Spleen (tissue), 11 donors: ENCODE measurements at regions not wholly inside any gene's neighbourhood (a gene's known extent, or its start where the extent isn't known, plus 50 kb on each side); places are given as distances from the start of the nearest gene placed in this dataset.

Experiments used
- DNase-seq: peaks from one replicate; pipeline ENCODE4 v3.0.0-alpha.2; 2020
- H3K27ac ChIP-seq, 8 donors: fragments of 200-600 bp; sonication (generic) in 7 of 8; 1 replicate in 4 of 8; 2 replicates in 4 of 8; pipeline versions ENCODE4 v1.5.0 to v1.8.0; 2016 to 2021; ENCODE audit warnings: inconsistent platforms in 4 of 8, mild to moderate bottlenecking in 4 of 8, moderate library complexity in 1 of 8
- H3K27me3 ChIP-seq, 7 donors: fragments of 200-600 bp; sonication (generic) in 6 of 7; replicated peaks in 1 of 7; 1 replicate in 4 of 7; 2 replicates in 3 of 7; pipeline versions ENCODE4 v1.5.0 to v1.8.0; 2016 to 2021; ENCODE audit warnings: inconsistent platforms in 3 of 7, mild to moderate bottlenecking in 1 of 7
- H3K36me3 ChIP-seq, 6 donors: fragments of 200-600 bp; sonication (generic) in 5 of 6; 1 replicate in 4 of 6; 2 replicates in 2 of 6; pipeline versions ENCODE4 v1.5.0 to v1.8.0; 2016 to 2021; ENCODE audit warnings: inconsistent platforms in 2 of 6
- H3K4me1 ChIP-seq, 6 donors: fragments of 200-600 bp; sonication (generic) in 5 of 6; 1 replicate in 3 of 6; 2 replicates in 3 of 6; pipeline versions ENCODE4 v1.5.0 to v1.8.0; 2016 to 2021; ENCODE audit warnings: inconsistent platforms in 3 of 6
- H3K4me3 ChIP-seq, 8 donors: fragments of 200-600 bp; sonication (generic) in 7 of 8; 1 replicate in 4 of 8; 2 replicates in 4 of 8; pipeline versions ENCODE4 v1.5.0 to v1.8.0; 2016 to 2021; ENCODE audit warnings: inconsistent platforms in 4 of 8, mild to moderate bottlenecking in 4 of 8, moderate library complexity in 2 of 8
- H3K9me3 ChIP-seq, 8 donors: fragments of 200-600 bp; sonication (generic) in 7 of 8; 1 replicate in 4 of 8; 2 replicates in 4 of 8; pipeline versions ENCODE4 v1.5.0 to v1.8.0; 2016 to 2021; ENCODE audit warnings: inconsistent platforms in 4 of 8
- POLR2A ChIP-seq, 3 donors: fragments of 450-650 bp; IDR thresholded peaks; one replicate each; pipeline ENCODE4 v1.5.1; 2017; ENCODE audit warnings: antibody characterized with exemption in 3 of 3, mild to moderate bottlenecking in 1 of 3
- POLR2AphosphoS5 ChIP-seq, 3 donors: sonication (generic); formaldehyde crosslinking; IDR thresholded peaks; one replicate each; pipeline ENCODE4 v1.5.1; 2017; ENCODE audit warnings: antibody characterized with exemption in 3 of 3
- WGBS, 5 donors: extraction: QIAGEN DNeasy Blood & Tissue Kit in 3 of 5; methylation state at CpG; one replicate each; pipeline versions ENCODE4 v1.1.5 to v1.1.7; 2013 to 2018; 5-methylcytosine and 5-hydroxymethylcytosine counted together
- intact Hi-C: fragments of 100-400 bp; cut with DNase I; formaldehyde crosslinking; loops from one replicate; pipeline ENCODE4 v1.15.0; 2023; ENCODE audit warnings: low total_unique reads
- TF ChIP-seq, protein P1 (sequence below), 11 experiments: fragments of 200-600 bp in 7 of 11; fragments of 450-650 bp in 4 of 11; sonication (generic) in 4 of 11; IDR thresholded peaks in 8 of 11; conservative IDR thresholded peaks in 3 of 11; 1 replicate in 7 of 11; 2 replicates in 4 of 11; pipeline versions ENCODE4 v1.4.0 to v1.8.0; 2016 to 2021; ENCODE audit warnings: antibody characterized with exemption in 11 of 11, inconsistent platforms in 4 of 11, mild to moderate bottlenecking in 1 of 11
- donor health status: healthy with polysubstance abuse.
- donor health status: DM: no; HTN: no; CAD: no; lungs with moderate emphysema.
- donor health status: DM: no; HTN: no; CAD: no.
- donor health status: Bipolar disorder and iron deficiency.
- donor health status: healthy.
- donor health status: DM: no; HTN: no; CAD: no.
- donor health status: DM: yes; HTN: yes; CAD: no.

- Histone ChIP-seq H3K27me3 (no peaks in the 10 kb centered on the region), H3K36me3 (no peaks in the 10 kb centered on the region), H3K4me1 (no peaks in the 10 kb centered on the region), H3K4me3 (no peak overlapping the region), H3K27ac (no peak overlapping the region), H3K9me3 (peaks cover 0 to 36% (median 26%) of the 10 kb centered on the region in 8 donors)
- TF ChIP-seq, protein P1, sequence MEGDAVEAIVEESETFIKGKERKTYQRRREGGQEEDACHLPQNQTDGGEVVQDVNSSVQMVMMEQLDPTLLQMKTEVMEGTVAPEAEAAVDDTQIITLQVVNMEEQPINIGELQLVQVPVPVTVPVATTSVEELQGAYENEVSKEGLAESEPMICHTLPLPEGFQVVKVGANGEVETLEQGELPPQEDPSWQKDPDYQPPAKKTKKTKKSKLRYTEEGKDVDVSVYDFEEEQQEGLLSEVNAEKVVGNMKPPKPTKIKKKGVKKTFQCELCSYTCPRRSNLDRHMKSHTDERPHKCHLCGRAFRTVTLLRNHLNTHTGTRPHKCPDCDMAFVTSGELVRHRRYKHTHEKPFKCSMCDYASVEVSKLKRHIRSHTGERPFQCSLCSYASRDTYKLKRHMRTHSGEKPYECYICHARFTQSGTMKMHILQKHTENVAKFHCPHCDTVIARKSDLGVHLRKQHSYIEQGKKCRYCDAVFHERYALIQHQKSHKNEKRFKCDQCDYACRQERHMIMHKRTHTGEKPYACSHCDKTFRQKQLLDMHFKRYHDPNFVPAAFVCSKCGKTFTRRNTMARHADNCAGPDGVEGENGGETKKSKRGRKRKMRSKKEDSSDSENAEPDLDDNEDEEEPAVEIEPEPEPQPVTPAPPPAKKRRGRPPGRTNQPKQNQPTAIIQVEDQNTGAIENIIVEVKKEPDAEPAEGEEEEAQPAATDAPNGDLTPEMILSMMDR (IDR thresholded peaks at IDR 0.05 in 8 of 11, conservative IDR thresholded peaks at IDR 0.05 in 3 of 11), result no peak
- TF ChIP-seq POLR2A (IDR thresholded peaks at IDR 0.05), result no peak
- no peak for TF ChIP-seq POLR2AphosphoS5 (IDR thresholded peaks at IDR 0.05)
- WGBS, 5 donors, result 76 to 94% (median 88%) methylated on average over 2 of the region's 2 CpGs
- DNase-seq, result no peak
- intact Hi-C loops, result no loop called here
Observed at GRCh38 chr14:53836551-53836950, 120.1 kb downstream of the BMP4 start.

GRCh38 chr14:53828820-53829219 lies 127.8 kb downstream of the BMP4 start:
- no peak for TF ChIP-seq POLR2A (IDR thresholded peaks at IDR 0.05)
- no peak for TF ChIP-seq POLR2AphosphoS5 (IDR thresholded peaks at IDR 0.05)
- no peaks in the 10 kb centered on the region for H3K36me3 ChIP-seq
- H3K27ac ChIP-seq, result no peak overlapping the region
- 53 to 75% (median 62%) methylated on average over 4 of the region's 4 CpGs for WGBS, 5 donors
- H3K4me3 ChIP-seq, result no peak overlapping the region
- intact Hi-C loops, result no loop called here
- H3K9me3 ChIP-seq, result peaks cover 0 to 24% (median 6%) of the 10 kb centered on the region in 8 donors
- no peaks in the 10 kb centered on the region for H3K27me3 ChIP-seq
- H3K4me1 ChIP-seq, result no peaks in the 10 kb centered on the region
- DNase-seq, result no peak

DNA sequence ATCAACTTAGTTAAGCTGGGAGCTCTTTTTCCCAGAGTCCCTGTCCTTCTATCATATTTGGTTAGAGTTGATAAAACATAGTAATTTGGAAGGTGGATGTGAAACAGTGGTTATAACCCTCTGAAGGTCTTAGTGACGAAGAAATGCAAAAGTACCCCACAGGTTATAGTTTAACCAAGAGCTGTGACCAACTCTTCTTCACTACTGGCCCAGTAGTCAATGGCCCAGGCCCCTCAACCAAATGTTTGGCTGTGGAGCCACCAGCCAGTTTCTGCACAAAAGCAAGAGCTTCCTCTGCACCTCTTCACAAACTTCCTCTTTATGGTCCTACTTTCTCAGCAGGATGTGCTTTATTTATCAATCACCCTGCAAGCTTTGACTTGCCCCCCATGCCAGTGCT lies 132.6 kb downstream of the BMP4 start:
- no peaks in the 10 kb centered on the region for H3K36me3 ChIP-seq
- H3K4me3 ChIP-seq, result no peak overlapping the region
- WGBS, 5 donors, result 80 to 89% (median 85%) methylated on average over 1 of the region's 1 CpG
- no peak overlapping the region for H3K27ac ChIP-seq
- intact Hi-C loops, result no loop called here
- peaks cover 0 to 6% (median under 1%) of the 10 kb centered on the region in 8 donors for H3K9me3 ChIP-seq
- TF ChIP-seq POLR2A (IDR thresholded peaks at IDR 0.05), result no peak
- TF ChIP-seq POLR2AphosphoS5 (IDR thresholded peaks at IDR 0.05), result no peak
- TF ChIP-seq, protein P1 (IDR thresholded peaks at IDR 0.05 in 8 of 11, conservative IDR thresholded peaks at IDR 0.05 in 3 of 11), result no peak
- no peak for DNase-seq
- no peaks in the 10 kb centered on the region for H3K27me3 ChIP-seq
- no peaks in the 10 kb centered on the region for H3K4me1 ChIP-seq

DNA sequence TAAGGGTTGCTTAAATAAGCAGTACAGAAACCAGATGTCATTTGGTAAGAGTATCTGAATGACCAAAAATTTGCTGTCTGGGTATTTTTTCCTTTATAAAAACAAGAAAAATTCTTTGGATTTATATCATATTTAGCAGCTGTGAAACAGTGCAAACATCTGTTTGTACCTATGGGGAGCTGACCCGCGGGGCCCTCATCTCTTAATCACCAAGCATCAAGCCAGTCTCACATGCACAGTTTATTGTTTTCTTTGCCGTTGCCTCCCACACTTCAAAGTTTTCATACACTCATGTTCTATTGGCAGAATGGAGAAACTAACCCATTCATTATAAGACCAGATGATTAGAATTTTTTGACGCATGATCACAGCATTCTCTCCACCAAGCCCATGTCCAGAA lies 142.2 kb downstream of the BMP4 start:
- TF ChIP-seq POLR2AphosphoS5 (IDR thresholded peaks at IDR 0.05) (no peak), POLR2A (IDR thresholded peaks at IDR 0.05) (no peak)
- TF ChIP-seq, protein P1 (IDR thresholded peaks at IDR 0.05 in 8 of 11, conservative IDR thresholded peaks at IDR 0.05 in 3 of 11), result no peak

DNA sequence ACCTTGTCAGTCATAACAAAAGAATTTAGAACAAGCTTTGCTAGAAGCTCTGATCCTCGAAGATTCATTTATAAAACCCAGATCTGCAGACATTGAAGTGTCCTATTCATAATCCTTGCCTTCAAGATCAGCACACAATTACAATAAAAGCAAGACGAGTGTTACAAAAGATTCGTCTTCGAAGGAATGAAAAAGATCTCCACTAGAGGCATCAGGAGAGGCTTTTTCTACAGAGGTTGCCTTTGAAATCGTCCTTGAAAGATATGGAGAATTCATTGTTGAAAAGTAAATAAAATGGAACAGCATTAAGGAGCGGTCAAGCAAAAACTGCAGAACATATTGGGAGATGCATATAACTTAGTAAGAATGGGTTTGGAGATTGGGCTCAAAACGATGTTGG lies 146.4 kb downstream of the BMP4 start:
- intact Hi-C loops, result no loop called here
- H3K36me3 ChIP-seq, result no peaks in the 10 kb centered on the region
- no peak overlapping the region for H3K4me3 ChIP-seq
- no peak overlapping the region for H3K27ac ChIP-seq
- TF ChIP-seq, protein P1 (IDR thresholded peaks at IDR 0.05 in 8 of 11, conservative IDR thresholded peaks at IDR 0.05 in 3 of 11), result no peak
- no peak for TF ChIP-seq POLR2AphosphoS5 (IDR thresholded peaks at IDR 0.05)
- no peak for TF ChIP-seq POLR2A (IDR thresholded peaks at IDR 0.05)
- no peaks in the 10 kb centered on the region for H3K4me1 ChIP-seq
- WGBS, 5 donors, result 81 to 87% (median 84%) methylated on average over 7 of the region's 7 CpGs
- H3K27me3 ChIP-seq, result no peaks in the 10 kb centered on the region
- DNase-seq, result no peak
- H3K9me3 ChIP-seq, result no peaks in the 10 kb centered on the region

More for the DNA sequence above, 142.2 kb downstream of the BMP4 start:
- Histone ChIP-seq H3K4me3 (no peak overlapping the region), H3K27ac (no peak overlapping the region), H3K4me1 (no peaks in the 10 kb centered on the region), H3K27me3 (no peaks in the 10 kb centered on the region), H3K36me3 (no peaks in the 10 kb centered on the region), H3K9me3 (peaks cover 0 to 4% (median 0%) of the 10 kb centered on the region in 8 donors)
- intact Hi-C loops, result no loop called here
- no peak for DNase-seq
- 68 to 86% (median 77%) methylated on average over 4 of the region's 4 CpGs for WGBS, 5 donors
